Common myeloid progenitor, CD34-positive (primary cell): ENCODE measurements at regions not wholly inside any gene's neighbourhood (a gene's known extent, or its start where the extent isn't known, plus 50 kb on each side); places are given as distances from the start of the nearest gene placed in this dataset.
"Not testable (repeated sequence)": the region's sequence is repeated elsewhere in the genome, so short reads cannot be mapped to it uniquely, and the experiment has no call there.

Experiments
- CTCF ChIA-PET: fragments of 350-600 bp; sonication (Branson Sonifier 250); formaldehyde crosslinking; loops from one replicate; lab custom pipeline; 2021; ENCODE audit warnings: antibody characterized with exemption; lab: Charles Lee
- POLR2A ChIA-PET: fragments of 350-600 bp; sonication (Branson Sonifier 250); formaldehyde crosslinking; loops from one replicate; lab custom pipeline; 2021; ENCODE audit warnings: antibody characterized with exemption; lab: Charles Lee
- DNase-seq, 3 donors: peaks; one replicate each; pipeline versions ENCODE4 v3.0.0 to v3.0.0-alpha.2; 2013
- H3K27ac ChIP-seq, 2 experiments: 1 replicate in 1 of 2; 2 replicates in 1 of 2; pipeline ENCODE4 v1.7.0; 2013; ENCODE audit warnings: inconsistent platforms in 2 of 2, low read length in 2 of 2, mild to moderate bottlenecking in 2 of 2, low read depth in 1 of 2, moderate library complexity in 1 of 2; ENCODE audit not compliant: severe bottlenecking in 2 of 2, insufficient read depth in 1 of 2, poor library complexity in 1 of 2
- H3K27me3 ChIP-seq, 5 experiments: replicated peaks in 2 of 5; 1 replicate in 3 of 5; 2 replicates in 2 of 5; pipeline versions ENCODE4 v1.6.1 to v1.7.0; 2013; ENCODE audit warnings: low read length in 4 of 5, mild to moderate bottlenecking in 2 of 5, moderate library complexity in 2 of 5, inconsistent platforms in 1 of 5; ENCODE audit not compliant: insufficient read depth in 5 of 5, control insufficient read depth in 4 of 5
- H3K36me3 ChIP-seq, 4 experiments: 1 replicate in 2 of 4; 2 replicates in 2 of 4; pipeline versions ENCODE4 v1.6.1 to v1.7.0; 2013; ENCODE audit warnings: low read length in 3 of 4, control low read depth in 1 of 4, mild to moderate bottlenecking in 1 of 4; ENCODE audit not compliant: control insufficient read depth in 4 of 4, insufficient read depth in 4 of 4
- H3K4me1 ChIP-seq, 4 experiments: 1 replicate in 3 of 4; 2 replicates in 1 of 4; pipeline versions ENCODE4 v1.6.1 to v1.7.1; 2013; ENCODE audit warnings: low read length in 3 of 4, mild to moderate bottlenecking in 3 of 4, control low read depth in 1 of 4, inconsistent platforms in 1 of 4, moderate library complexity in 1 of 4; ENCODE audit not compliant: control insufficient read depth in 4 of 4, insufficient read depth in 4 of 4; ENCODE audit errors: control extremely low read depth in 1 of 4
- H3K4me3 ChIP-seq, 7 experiments: 1 replicate in 4 of 7; 2 replicates in 3 of 7; pipeline versions ENCODE4 v1.5.1 to v1.7.0; 2013; ENCODE audit warnings: mild to moderate bottlenecking in 7 of 7, low read length in 6 of 7, moderate library complexity in 6 of 7, inconsistent platforms in 2 of 7, low read depth in 2 of 7, control low read depth in 1 of 7; ENCODE audit not compliant: insufficient read depth in 4 of 7, control insufficient read depth in 1 of 7; ENCODE audit errors: extremely low read depth in 1 of 7
- H3K9me3 ChIP-seq, 5 experiments: 1 replicate in 4 of 5; 2 replicates in 1 of 5; pipeline versions ENCODE4 v1.6.1 to v1.7.1; 2013; ENCODE audit warnings: low read length in 4 of 5, mild to moderate bottlenecking in 2 of 5, inconsistent platforms in 1 of 5, low read depth in 1 of 5, moderate library complexity in 1 of 5; ENCODE audit not compliant: control insufficient read depth in 4 of 5, insufficient read depth in 2 of 5; ENCODE audit errors: control extremely low read depth in 1 of 5
- WGBS: methylation state at CpG from one replicate; pipeline ENCODE4 v1.1.5; 2013; ENCODE audit not compliant: insufficient coverage; 5-methylcytosine and 5-hydroxymethylcytosine counted together

DNA sequence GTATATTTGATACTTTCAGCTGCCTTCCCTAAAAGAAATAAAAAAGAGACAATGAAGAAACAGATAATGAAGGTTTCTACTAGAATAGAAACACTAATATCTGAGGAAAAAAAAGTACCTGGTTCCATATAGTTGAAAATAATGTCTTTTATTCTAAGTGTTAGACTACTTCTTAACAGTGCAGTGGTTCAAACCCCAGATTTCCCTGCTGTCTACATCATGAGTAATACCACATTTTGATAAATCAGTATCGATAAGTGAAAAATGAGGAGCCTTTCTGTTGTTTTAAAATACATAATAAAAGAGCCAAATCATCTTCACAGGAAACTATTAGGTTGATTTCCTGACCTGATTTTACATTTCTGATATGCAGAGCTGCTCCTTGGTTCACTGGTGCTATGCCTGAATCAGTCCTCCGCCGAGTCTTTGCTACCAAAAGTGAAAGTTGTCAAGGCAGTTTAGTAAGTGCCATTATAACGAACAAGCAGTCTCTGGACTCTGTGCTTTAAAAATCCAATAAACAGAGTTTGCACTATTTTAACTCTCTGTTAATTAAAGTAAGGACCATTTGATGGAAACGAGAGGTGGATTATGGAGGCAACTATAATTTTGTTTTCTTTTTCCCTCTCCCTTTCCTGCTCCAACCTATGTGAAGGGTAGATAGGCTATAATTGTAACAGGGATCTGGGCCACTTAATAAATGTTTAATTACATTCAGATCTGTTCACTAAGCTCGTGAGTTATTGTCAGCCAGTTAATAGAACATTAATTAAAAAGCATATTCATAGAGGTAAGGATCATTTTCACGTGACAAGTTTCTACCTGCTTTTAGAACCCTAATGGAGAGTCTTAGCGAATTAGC, 724.5 kb upstream of the RAG2 start:
- WGBS: 91% methylated on average over 2 of the region's 8 CpGs
- Histone ChIP-seq H3K27ac (no peak overlapping the region), H3K4me1 (no peaks in the 10 kb centered on the region), H3K27me3 (no peaks in the 10 kb centered on the region), H3K4me3 (no peak overlapping the region), H3K9me3 (no peaks in the 10 kb centered on the region), H3K36me3 (no peaks in the 10 kb centered on the region)
- ChIA-PET POLR2A (interaction anchor here (0.5 kb wide), 1 partner anchor 767 kb away, joined by 3 read pairs; no protein-coding TSS in a partner anchor), CTCF (no interaction called here)
- no peak for DNase-seq

DNA sequence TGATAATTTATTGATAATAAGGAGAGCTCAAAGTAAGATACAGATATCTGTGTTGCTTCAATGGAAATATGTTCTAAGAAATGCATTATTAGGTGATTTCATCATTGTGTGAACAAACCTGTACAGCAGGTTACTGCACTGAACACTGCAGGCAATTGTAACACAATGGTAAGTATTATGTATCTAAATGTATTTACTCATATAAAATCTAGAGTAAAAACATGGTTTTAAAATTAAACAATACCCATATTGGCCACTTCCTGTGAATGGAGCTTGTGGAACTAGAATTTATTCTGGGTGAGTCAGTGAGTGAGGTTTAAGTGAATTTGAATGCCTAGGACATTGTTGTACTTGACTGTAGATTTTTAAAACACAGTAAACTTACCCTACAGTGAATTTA, 722.9 kb upstream of the RAG2 start:
- ChIA-PET POLR2A (no interaction called here), CTCF (interaction anchor here (0.7 kb wide), 1 partner anchor 17 kb away, joined by 3 read pairs; no protein-coding TSS in a partner anchor)
- Histone ChIP-seq H3K27me3 (no peaks in the 10 kb centered on the region), H3K4me1 (no peaks in the 10 kb centered on the region), H3K9me3 (no peaks in the 10 kb centered on the region), H3K4me3 (no peak overlapping the region), H3K27ac (no peak overlapping the region), H3K36me3 (no peaks in the 10 kb centered on the region)
- no peak for DNase-seq

DNA sequence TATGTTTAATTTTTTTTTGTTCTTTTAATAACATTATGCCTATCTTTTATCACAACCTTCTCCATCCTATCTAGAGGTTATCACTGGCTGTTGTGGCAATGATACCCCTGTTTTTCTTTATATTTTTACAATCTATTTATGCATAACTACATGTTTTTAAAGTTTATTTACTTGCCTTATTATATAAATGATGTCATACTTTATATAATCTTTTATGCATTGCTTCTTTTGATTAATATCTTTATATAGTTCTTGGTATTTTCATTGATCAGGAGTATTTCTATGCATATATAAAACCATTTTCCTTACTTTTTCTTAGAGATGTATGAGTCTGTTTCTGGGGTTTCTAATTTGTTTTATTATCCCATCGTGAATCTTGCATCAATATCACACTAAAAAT, 719.8 kb upstream of the RAG2 start:
- Histone ChIP-seq H3K4me3 (no peak overlapping the region), H3K27ac (no peak overlapping the region), H3K36me3 (no peaks in the 10 kb centered on the region), H3K27me3 (no peaks in the 10 kb centered on the region), H3K9me3 (no peaks in the 10 kb centered on the region), H3K4me1 (no peaks in the 10 kb centered on the region)
- CTCF ChIA-PET: no interaction called here
- DNase-seq: no peak
- WGBS: no CpG with 5 or more reads among the region's 1 CpG
- POLR2A ChIA-PET: no interaction called here

GRCh38 chr11:37313266-37313665, 715.2 kb upstream of the RAG2 start:
- no peaks in the 10 kb centered on the region for H3K27me3 ChIP-seq
- ChIA-PET POLR2A (no interaction called here), CTCF (no interaction called here)
- no CpG with 5 or more reads among the region's 2 CpGs for WGBS
- peaks cover 0 to 6% (median 0%) of the 10 kb centered on the region in 5 experiments for H3K9me3 ChIP-seq
- no peaks in the 10 kb centered on the region for H3K36me3 ChIP-seq
- no peak overlapping the region for H3K4me3 ChIP-seq
- no peaks in the 10 kb centered on the region for H3K4me1 ChIP-seq
- H3K27ac ChIP-seq: no peak overlapping the region
- DNase-seq: no peak

DNA sequence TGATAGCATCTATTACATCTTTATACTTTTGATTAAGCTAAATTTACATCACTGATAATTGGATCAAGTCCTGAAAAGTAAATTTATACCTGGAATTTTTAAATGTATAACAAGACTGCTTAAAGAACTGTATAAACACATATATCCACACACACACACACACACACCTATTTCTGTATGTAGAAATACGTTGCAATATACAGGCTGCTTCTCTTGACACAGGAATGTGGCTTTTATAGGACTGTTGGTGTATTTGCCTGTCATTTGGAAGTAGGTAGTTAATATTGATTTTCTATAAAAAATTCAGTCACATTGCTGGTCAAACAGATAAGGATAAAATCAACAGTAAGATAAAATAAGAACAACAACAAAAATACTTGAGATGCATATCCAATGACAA, 708.5 kb upstream of the RAG2 start:
- Histone ChIP-seq H3K4me3 (no peak overlapping the region), H3K36me3 (no peaks in the 10 kb centered on the region), H3K4me1 (no peaks in the 10 kb centered on the region), H3K27me3 (no peaks in the 10 kb centered on the region), H3K9me3 (peaks cover 0 to 4% (median 0%) of the 10 kb centered on the region in 5 experiments), H3K27ac (no peak overlapping the region)
- ChIA-PET CTCF (no interaction called here), POLR2A (no interaction called here)
- no CpG with 5 or more reads among the region's 1 CpG for WGBS
- DNase-seq: no peak

DNA sequence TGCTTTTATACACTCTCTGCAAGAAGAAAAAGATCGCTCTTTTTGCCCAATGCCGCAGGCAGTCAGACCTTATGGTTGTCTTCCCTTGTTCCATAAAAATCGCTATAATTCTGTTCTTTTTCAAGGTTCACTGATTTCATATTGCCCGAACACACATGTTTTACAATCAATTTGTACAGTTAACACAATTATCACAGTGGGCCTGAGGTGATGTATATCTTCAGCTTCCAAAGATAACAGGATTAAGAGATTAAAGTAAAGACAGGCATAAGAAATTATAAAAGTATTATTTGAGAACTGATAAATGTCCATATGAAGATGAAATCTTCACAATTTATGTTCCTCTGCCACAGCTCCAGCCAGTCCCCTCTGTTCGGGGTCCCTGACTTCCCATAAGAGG, 703.4 kb upstream of the RAG2 start:
- H3K4me1 ChIP-seq, H3K27ac ChIP-seq, H3K4me3 ChIP-seq, POLR2A ChIA-PET, H3K27me3 ChIP-seq, H3K36me3 ChIP-seq, DNase-seq, H3K9me3 ChIP-seq, CTCF ChIA-PET: not testable (repeated sequence)
- 97% methylated on average over 4 of the region's 5 CpGs for WGBS

- Histone ChIP-seq H3K36me3 (no peaks in the 10 kb centered on the region), H3K27me3 (no peaks in the 10 kb centered on the region), H3K4me3 (no peak overlapping the region), H3K4me1 (no peaks in the 10 kb centered on the region), H3K9me3 (peaks cover 0 to 5% (median 0%) of the 10 kb centered on the region in 5 experiments), H3K27ac (no peak overlapping the region)
- POLR2A ChIA-PET: no interaction called here
- WGBS: no CpG with 5 or more reads among the region's 2 CpGs
- CTCF ChIA-PET: no interaction called here
- DNase-seq: no peak
Measured at GRCh38 chr11:37298173-37298572, 700.1 kb upstream of the RAG2 start.
